GM12891 (cell line): ENCODE measurements at regions not wholly inside any gene's neighbourhood (a gene's known extent, or its start where the extent isn't known, plus 50 kb on each side); places are given as distances from the start of the nearest gene placed in this dataset.

ENCODE experiments used
- POLR2A ChIP-seq: IDR thresholded peaks from 2 replicates; pipeline ENCODE4 v1.6.1; 2011; ENCODE audit warnings: low read depth, low read length, control low read depth
- POLR2AphosphoS5 ChIP-seq: IDR thresholded peaks from 2 replicates; pipeline ENCODE4 v1.6.1; 2011; ENCODE audit warnings: low read depth, low read length, control low read depth
- SPI1 ChIP-seq: IDR thresholded peaks from 2 replicates; pipeline ENCODE4 v1.6.1; 2011; ENCODE audit warnings: low read depth, low read length, control low read depth
- TAF1 ChIP-seq: IDR thresholded peaks from 2 replicates; pipeline ENCODE4 v1.6.1; 2011; ENCODE audit warnings: low read depth, low read length, control low read depth

DNA sequence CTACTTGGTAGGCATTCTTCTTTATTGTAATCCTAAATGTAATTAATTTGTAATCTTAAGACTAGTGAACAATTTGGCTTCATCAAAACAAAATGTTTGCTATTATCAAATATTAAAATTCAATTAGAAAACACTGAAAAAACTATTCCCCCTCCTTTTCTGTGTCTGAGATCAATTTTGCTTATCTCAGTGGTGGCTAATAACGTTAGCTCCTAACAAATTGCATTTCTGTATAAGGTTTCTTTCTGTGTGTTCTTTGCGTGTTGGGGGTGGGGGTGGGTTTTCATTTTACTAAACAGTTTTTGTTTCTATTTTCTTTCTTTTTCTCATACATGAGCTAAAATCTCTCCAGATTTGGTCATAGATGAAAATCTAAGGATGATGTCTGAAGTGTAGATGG lies 54.0 kb upstream of the EYA4 start:
- TF ChIP-seq SPI1 (no peak), TAF1 (no peak), POLR2A (no peak), POLR2AphosphoS5 (no peak)
